HG03520 (cell line): ENCODE measurements at regions not wholly inside any gene's neighbourhood (a gene's known extent, or its start where the extent isn't known, plus 50 kb on each side); places are given as distances from the start of the nearest gene placed in this dataset.
"Not testable (repeated sequence)": the region's sequence is repeated elsewhere in the genome, so short reads cannot be mapped to it uniquely, and the experiment has no call there.

Experiments used
- ATAC-seq: cut with Tn5 transposase; IDR thresholded peaks from one replicate; pipeline ENCODE4 v1.9.1; 2021; ENCODE audit warnings: mild to moderate bottlenecking, moderate library complexity; ENCODE audit not compliant: unreplicated experiment

- ATAC-seq: no peak
Measured at GRCh38 chr11:87666730-87667129, 508.5 kb downstream of the RAB38 start.

- ATAC-seq: no peak
Measured at GRCh38 chr11:87662287-87662686, 513.0 kb downstream of the RAB38 start.

GRCh38 chr11:87660926-87661660, 514.1 kb downstream of the RAB38 start:
- no peak for ATAC-seq

GRCh38 chr11:87659807-87660206, 515.4 kb downstream of the RAB38 start:
- no peak for ATAC-seq

GRCh38 chr11:87645626-87646025, 529.6 kb downstream of the RAB38 start:
- ATAC-seq: no peak

GRCh38 chr11:87639753-87640364, 535.4 kb downstream of the RAB38 start:
- ATAC-seq: no peak

GRCh38 chr11:87635001-87635400, 540.2 kb downstream of the RAB38 start:
- ATAC-seq: no peak

- no peak for ATAC-seq
Measured at GRCh38 chr11:87634331-87634730, 540.9 kb downstream of the RAB38 start.

- no peak for ATAC-seq
Measured at GRCh38 chr11:87628957-87629356, 546.3 kb downstream of the RAB38 start.

- no peak for ATAC-seq
Measured at GRCh38 chr11:87628026-87628580, 547.1 kb downstream of the RAB38 start.

- ATAC-seq: not testable (repeated sequence)
Measured at GRCh38 chr11:87623531-87624365, 551.5 kb downstream of the RAB38 start.

GRCh38 chr11:87616511-87616910, 558.7 kb downstream of the RAB38 start:
- no peak for ATAC-seq

- ATAC-seq: no peak
Measured at GRCh38 chr11:87604350-87604749, 566.6 kb downstream of the TMEM135 start.

- no peak for ATAC-seq
Measured at GRCh38 chr11:87603887-87604286, 566.2 kb downstream of the TMEM135 start.

- no peak for ATAC-seq
Measured at GRCh38 chr11:87602776-87603175, 565.0 kb downstream of the TMEM135 start.

- no peak for ATAC-seq
Measured at GRCh38 chr11:87600938-87601337, 563.2 kb downstream of the TMEM135 start.

- ATAC-seq: no peak
Measured at GRCh38 chr11:87597725-87598124, 560.0 kb downstream of the TMEM135 start.

GRCh38 chr11:87596176-87596575, 558.4 kb downstream of the TMEM135 start:
- no peak for ATAC-seq

GRCh38 chr11:87589082-87589481, 551.3 kb downstream of the TMEM135 start:
- ATAC-seq: no peak

GRCh38 chr11:87585613-87586012, 547.9 kb downstream of the TMEM135 start:
- ATAC-seq: not testable (repeated sequence)

GRCh38 chr11:87583931-87584330, 546.2 kb downstream of the TMEM135 start:
- ATAC-seq: no peak
